ENCODE measurements at regions not wholly inside any gene's neighbourhood (a gene's known extent, or its start where the extent isn't known, plus 50 kb on each side); places are given as distances from the start of the nearest gene placed in this dataset.

DNA sequence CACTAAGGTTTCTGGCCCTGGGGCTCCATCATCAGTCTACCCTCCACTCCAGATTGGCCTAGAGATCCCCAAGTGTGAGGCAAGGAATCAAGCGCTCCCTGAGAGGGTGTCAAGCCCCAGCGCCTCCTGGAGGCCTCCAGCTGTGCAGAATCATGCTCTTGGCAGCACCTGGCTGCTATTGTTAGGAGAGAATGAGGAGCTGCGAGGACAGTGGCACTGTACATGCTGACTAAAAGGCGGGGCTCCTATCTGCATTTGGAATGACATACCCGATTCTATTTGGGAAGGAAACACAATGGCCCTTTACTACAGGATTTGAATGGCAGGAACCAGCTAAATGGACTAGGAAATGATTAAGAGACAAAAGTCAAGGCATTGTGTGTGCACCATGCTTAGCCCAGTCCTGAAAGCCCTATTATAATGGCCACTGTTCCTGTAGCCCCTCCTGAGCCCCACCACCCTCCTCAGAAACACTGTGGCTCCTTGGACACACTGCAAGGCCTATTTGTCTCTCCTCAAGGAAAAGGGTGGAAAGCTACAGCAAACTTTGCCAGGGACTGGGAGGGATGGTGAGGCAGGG, 106.1 kb downstream of the KBTBD2 start:
- TF ChIP-seq, protein P1, sequence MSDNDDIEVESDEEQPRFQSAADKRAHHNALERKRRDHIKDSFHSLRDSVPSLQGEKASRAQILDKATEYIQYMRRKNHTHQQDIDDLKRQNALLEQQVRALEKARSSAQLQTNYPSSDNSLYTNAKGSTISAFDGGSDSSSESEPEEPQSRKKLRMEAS (IDR thresholded peaks at IDR 0.05), result peak; percentile 68
- peak; percentile 8; the same call in 1 of the 2 replicates for TF ChIP-seq RAD21 (IDR thresholded peaks at IDR 0.05; ENCODE audit: low read depth)
- 0 out of 2 replicates have a peak, but pooled peaks have one; percentile 29 for TF ChIP-seq NFIC (IDR thresholded peaks at IDR 0.05)

DNA sequence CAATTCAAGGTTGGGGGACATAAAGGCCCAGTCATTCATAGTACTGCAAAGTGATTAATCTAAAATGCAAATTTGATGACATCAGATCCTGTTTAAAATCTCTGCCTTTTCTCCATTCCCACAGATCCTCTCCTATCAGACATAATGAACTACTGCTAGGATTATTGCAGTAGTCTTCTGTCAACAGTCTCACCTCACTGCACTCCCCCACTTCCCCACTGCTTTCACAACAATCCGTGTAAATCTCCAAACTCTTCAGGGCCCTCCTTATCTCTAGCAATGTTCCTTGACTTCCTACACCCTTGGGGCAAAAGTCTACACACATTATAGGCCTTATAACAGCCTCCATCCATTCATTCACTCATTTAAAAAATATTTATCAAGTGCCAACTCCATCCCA, 112.4 kb downstream of the KBTBD2 start:
- TF ChIP-seq TCF12 (IDR thresholded peaks at IDR 0.05; ENCODE audit: low read depth) (no peak), YY1 (IDR thresholded peaks at IDR 0.05; ENCODE audit: low read depth) (no peak)

DNA sequence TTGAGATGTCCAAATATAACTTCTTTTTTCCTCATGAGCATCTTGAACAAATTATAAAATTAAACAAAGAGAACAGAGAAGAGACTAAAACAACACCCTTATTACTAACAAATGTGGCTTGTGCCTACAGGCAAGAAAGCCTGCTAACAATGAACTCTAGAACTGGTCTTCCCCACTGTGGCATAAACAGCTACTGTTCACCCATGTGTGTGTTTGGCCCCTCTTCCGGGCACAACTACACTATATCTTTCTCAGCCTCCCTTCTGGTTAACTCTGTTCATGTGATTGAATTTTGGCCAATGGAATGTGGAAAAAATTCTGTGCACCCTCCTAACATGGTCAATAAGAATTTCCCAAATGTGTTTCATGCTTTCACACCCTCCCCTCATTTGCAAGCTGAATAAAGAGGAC, 117.0 kb downstream of the KBTBD2 start:
- TF ChIP-seq YY1 (IDR thresholded peaks at IDR 0.05; ENCODE audit: low read depth), result no peak
- no peak for TF ChIP-seq RAD21 (IDR thresholded peaks at IDR 0.05; ENCODE audit: low read depth)
- TF ChIP-seq FOXM1 (IDR thresholded peaks at IDR 0.05; ENCODE audit: borderline replicate concordance, low read depth), result no peak

DNA sequence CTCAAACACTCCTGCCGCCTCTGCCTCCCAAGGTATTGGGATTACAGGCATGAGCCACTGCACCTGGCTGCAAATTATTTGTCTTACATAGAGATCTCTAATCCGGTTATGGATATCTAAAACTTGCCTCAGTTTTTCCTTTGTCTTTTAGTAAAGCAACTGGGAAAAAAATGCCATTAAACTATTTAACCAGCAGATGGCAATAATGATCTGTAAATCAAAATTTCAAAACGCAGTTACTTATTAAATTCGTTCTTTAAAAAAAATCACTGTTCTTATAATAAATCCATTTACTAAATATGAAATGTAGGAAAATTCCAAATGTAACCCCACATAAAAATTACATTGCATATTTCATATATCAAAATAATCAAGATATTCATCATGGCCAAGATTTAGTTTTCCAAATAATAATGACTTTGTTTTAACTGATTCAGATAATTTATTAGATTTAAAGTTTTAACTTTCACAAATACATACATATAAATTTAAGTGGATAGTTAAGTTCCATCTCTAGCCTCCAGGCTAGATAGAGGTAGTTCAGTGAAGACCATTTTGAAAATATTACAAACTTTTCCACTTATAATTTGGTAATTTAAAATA, 125.8 kb downstream of the KBTBD2 start:
- TF ChIP-seq RAD21 (IDR thresholded peaks at IDR 0.05; ENCODE audit: low read depth), result peak; percentile 32

DNA sequence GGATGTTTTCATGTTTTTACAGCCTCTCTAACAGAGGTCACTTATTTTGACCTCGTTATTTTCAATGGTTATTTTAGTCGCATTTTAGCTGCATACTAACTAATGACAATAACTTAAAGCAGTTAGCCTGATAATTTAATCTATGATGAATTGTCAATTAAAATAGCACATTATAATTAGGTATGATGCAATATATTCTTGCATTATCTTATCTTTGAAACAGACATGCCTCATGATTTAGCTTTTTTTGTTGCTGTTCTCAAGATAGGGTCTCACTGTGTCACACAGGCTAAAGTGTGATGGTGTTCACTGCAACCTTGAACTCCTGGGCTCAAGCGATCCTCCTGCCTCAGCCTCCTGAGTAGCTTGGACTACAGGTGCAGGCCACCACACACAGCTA, 126.4 kb downstream of the KBTBD2 start:
- TF ChIP-seq TCF12 (IDR thresholded peaks at IDR 0.05; ENCODE audit: low read depth) (no peak), TEAD4 (IDR thresholded peaks at IDR 0.05) (no peak), CREB1 (IDR thresholded peaks at IDR 0.05; ENCODE audit: low read depth) (no peak), ZBTB7A (IDR thresholded peaks at IDR 0.05; ENCODE audit: low read depth) (no peak), CEBPB (IDR thresholded peaks at IDR 0.05) (no peak), FOXM1 (IDR thresholded peaks at IDR 0.05; ENCODE audit: borderline replicate concordance, low read depth) (no peak), TAF1 (IDR thresholded peaks at IDR 0.05; ENCODE audit: low read depth) (no peak)
- TF ChIP-seq, protein P1 (IDR thresholded peaks at IDR 0.05), result no peak

DNA sequence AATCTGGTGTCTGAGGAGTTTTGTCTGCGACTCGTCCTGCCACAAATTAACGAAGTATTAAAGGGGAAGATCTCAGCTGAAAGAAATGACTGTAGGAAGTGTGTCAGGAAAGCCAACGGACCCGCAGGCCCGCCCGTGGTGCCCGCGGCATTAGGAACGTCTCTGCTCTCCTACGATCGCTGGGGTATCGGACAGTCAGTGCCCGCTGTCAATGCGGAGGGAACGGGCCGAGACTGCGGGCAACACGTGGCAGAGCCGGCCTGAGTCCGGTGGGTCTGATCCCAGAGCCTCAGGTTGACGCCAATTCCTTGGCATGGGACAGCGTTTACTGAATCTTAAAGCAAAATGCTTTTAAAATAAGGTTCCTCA, 128.7 kb downstream of the KBTBD2 start:
- TF ChIP-seq, protein P2, sequence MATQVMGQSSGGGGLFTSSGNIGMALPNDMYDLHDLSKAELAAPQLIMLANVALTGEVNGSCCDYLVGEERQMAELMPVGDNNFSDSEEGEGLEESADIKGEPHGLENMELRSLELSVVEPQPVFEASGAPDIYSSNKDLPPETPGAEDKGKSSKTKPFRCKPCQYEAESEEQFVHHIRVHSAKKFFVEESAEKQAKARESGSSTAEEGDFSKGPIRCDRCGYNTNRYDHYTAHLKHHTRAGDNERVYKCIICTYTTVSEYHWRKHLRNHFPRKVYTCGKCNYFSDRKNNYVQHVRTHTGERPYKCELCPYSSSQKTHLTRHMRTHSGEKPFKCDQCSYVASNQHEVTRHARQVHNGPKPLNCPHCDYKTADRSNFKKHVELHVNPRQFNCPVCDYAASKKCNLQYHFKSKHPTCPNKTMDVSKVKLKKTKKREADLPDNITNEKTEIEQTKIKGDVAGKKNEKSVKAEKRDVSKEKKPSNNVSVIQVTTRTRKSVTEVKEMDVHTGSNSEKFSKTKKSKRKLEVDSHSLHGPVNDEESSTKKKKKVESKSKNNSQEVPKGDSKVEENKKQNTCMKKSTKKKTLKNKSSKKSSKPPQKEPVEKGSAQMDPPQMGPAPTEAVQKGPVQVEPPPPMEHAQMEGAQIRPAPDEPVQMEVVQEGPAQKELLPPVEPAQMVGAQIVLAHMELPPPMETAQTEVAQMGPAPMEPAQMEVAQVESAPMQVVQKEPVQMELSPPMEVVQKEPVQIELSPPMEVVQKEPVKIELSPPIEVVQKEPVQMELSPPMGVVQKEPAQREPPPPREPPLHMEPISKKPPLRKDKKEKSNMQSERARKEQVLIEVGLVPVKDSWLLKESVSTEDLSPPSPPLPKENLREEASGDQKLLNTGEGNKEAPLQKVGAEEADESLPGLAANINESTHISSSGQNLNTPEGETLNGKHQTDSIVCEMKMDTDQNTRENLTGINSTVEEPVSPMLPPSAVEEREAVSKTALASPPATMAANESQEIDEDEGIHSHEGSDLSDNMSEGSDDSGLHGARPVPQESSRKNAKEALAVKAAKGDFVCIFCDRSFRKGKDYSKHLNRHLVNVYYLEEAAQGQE (IDR thresholded peaks at IDR 0.05; ENCODE audit: low read depth), result no peak
- TF ChIP-seq EGR1 (IDR thresholded peaks at IDR 0.05) (no peak), TEAD4 (IDR thresholded peaks at IDR 0.05) (no peak), TAF1 (IDR thresholded peaks at IDR 0.05; ENCODE audit: low read depth) (no peak), FOXM1 (IDR thresholded peaks at IDR 0.05; ENCODE audit: borderline replicate concordance, low read depth) (no peak), YY1 (IDR thresholded peaks at IDR 0.05; ENCODE audit: low read depth) (no peak), EP300 (IDR thresholded peaks at IDR 0.05; ENCODE audit: borderline replicate concordance) (no peak), CREB1 (IDR thresholded peaks at IDR 0.05; ENCODE audit: low read depth) (no peak), NFIC (IDR thresholded peaks at IDR 0.05) (no peak), RAD21 (IDR thresholded peaks at IDR 0.05; ENCODE audit: low read depth) (no peak), CEBPB (IDR thresholded peaks at IDR 0.05) (no peak), TCF12 (IDR thresholded peaks at IDR 0.05; ENCODE audit: low read depth) (no peak), ZBTB7A (IDR thresholded peaks at IDR 0.05; ENCODE audit: low read depth) (no peak)
- TF ChIP-seq, protein P1 (IDR thresholded peaks at IDR 0.05), result no peak
- TF ChIP-seq, protein P3, sequence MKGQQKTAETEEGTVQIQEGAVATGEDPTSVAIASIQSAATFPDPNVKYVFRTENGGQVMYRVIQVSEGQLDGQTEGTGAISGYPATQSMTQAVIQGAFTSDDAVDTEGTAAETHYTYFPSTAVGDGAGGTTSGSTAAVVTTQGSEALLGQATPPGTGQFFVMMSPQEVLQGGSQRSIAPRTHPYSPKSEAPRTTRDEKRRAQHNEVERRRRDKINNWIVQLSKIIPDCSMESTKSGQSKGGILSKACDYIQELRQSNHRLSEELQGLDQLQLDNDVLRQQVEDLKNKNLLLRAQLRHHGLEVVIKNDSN (IDR thresholded peaks at IDR 0.05), result no peak

DNA sequence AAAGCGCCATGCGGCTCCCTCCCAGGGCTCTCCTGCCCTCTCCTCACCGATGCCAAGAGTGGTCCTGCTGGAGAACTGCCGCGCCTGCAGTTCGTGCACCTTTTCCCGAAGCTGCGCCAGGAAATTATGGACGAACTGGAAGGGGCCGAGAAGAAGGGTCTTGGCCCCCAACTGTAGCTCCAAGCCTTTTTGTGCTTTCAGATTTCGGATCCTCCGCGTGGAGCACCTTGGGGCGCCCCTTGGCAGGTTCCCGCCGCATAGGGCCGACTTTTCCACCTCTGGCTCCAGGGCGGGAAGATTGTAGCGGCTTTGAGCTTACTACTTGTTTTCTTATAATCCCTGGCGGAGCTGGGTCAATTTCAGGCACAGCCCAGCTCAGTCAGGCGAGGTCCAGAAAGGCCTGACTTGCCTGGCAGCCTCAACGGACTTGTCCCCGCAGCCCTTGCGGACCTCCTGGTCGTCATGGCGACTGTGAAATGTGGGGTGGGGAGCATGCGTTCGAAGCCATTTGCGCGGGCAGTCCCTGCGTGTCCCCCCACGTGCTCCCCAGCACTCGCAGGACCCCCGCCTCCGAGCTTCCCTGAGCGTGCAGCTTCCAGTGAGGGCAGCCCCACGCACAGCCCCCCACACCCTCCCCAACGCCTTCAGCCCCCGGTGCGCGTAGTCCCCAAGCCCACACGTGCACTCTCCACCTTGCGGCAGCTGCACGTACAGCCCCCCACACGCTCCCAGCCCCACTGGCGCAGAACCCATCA, 129.9 kb downstream of the KBTBD2 start:
- no peak for TF ChIP-seq CREB1 (IDR thresholded peaks at IDR 0.05; ENCODE audit: low read depth)
- no peak for TF ChIP-seq NFIC (IDR thresholded peaks at IDR 0.05)
- TF ChIP-seq EGR1 (IDR thresholded peaks at IDR 0.05), result no peak
- TF ChIP-seq, protein P2 (IDR thresholded peaks at IDR 0.05; ENCODE audit: low read depth), result no peak
- TF ChIP-seq, protein P1 (IDR thresholded peaks at IDR 0.05), result no peak
